ENCODE measurements at regions not wholly inside any gene's neighbourhood (a gene's known extent, or its start where the extent isn't known, plus 50 kb on each side); places are given as distances from the start of the nearest gene placed in this dataset.

- Mint-ChIP-seq H3K27ac (peak overlapping the region; percentile 23), H3K4me3 (no peak overlapping the region), H3K27me3 (no peaks in the 10 kb centered on the region), H3K4me1 (peaks cover 77% of the 10 kb centered on the region), H3K9me3 (no peaks in the 10 kb centered on the region), H3K36me3 (no peaks in the 10 kb centered on the region)
Observed at GRCh38 chr2:64217198-64217869, 73.1 kb upstream of the PELI1 start.

- no peaks in the 10 kb centered on the region for H3K27me3 Mint-ChIP-seq
- H3K4me1 Mint-ChIP-seq, result peaks cover 77% of the 10 kb centered on the region
- H3K36me3 Mint-ChIP-seq, result peaks cover 4% of the 10 kb centered on the region
- no peak overlapping the region for H3K4me3 Mint-ChIP-seq
- H3K9me3 Mint-ChIP-seq, result peaks cover 6% of the 10 kb centered on the region
- no peak overlapping the region for H3K27ac Mint-ChIP-seq
Observed at GRCh38 chr2:64218137-64218802, 74.0 kb upstream of the PELI1 start.

GRCh38 chr2:64219149-64219548 is 74.9 kb upstream of the PELI1 start:
- Mint-ChIP-seq H3K4me1 (peaks cover 79% of the 10 kb centered on the region), H3K27ac (peak overlapping the region; percentile 2), H3K4me3 (no peak overlapping the region), H3K27me3 (no peaks in the 10 kb centered on the region), H3K36me3 (peaks cover 6% of the 10 kb centered on the region), H3K9me3 (peaks cover 8% of the 10 kb centered on the region)

GRCh38 chr2:64220265-64220664 is 76.0 kb upstream of the PELI1 start:
- peaks cover 6% of the 10 kb centered on the region for H3K36me3 Mint-ChIP-seq
- H3K4me3 Mint-ChIP-seq, result no peak overlapping the region
- H3K9me3 Mint-ChIP-seq, result peaks cover 8% of the 10 kb centered on the region
- peaks cover 78% of the 10 kb centered on the region for H3K4me1 Mint-ChIP-seq
- H3K27ac Mint-ChIP-seq, result peak overlapping the region; percentile 79
- H3K27me3 Mint-ChIP-seq, result no peaks in the 10 kb centered on the region

- H3K4me1 Mint-ChIP-seq, result peaks cover 81% of the 10 kb centered on the region
- H3K27me3 Mint-ChIP-seq, result no peaks in the 10 kb centered on the region
- H3K9me3 Mint-ChIP-seq, result peaks cover 8% of the 10 kb centered on the region
- no peak overlapping the region for H3K4me3 Mint-ChIP-seq
- peak overlapping the region; percentile 25 for H3K27ac Mint-ChIP-seq
- peaks cover 6% of the 10 kb centered on the region for H3K36me3 Mint-ChIP-seq
Observed at GRCh38 chr2:64220894-64221617, 76.8 kb upstream of the PELI1 start.

GRCh38 chr2:64221935-64222334 is 77.7 kb upstream of the PELI1 start:
- H3K4me1 Mint-ChIP-seq, result peaks cover 80% of the 10 kb centered on the region
- H3K27me3 Mint-ChIP-seq, result no peaks in the 10 kb centered on the region
- H3K4me3 Mint-ChIP-seq, result no peak overlapping the region
- peaks cover 6% of the 10 kb centered on the region for H3K36me3 Mint-ChIP-seq
- no peak overlapping the region for H3K27ac Mint-ChIP-seq
- peaks cover 8% of the 10 kb centered on the region for H3K9me3 Mint-ChIP-seq

GRCh38 chr2:64222351-64222750 is 78.1 kb upstream of the PELI1 start:
- peaks cover 6% of the 10 kb centered on the region for H3K36me3 Mint-ChIP-seq
- H3K27me3 Mint-ChIP-seq, result no peaks in the 10 kb centered on the region
- H3K4me1 Mint-ChIP-seq, result peaks cover 83% of the 10 kb centered on the region
- H3K9me3 Mint-ChIP-seq, result peaks cover 8% of the 10 kb centered on the region
- H3K4me3 Mint-ChIP-seq, result no peak overlapping the region
- peak overlapping the region; percentile 98 for H3K27ac Mint-ChIP-seq

- H3K4me1 Mint-ChIP-seq, result peaks cover 90% of the 10 kb centered on the region
- peak overlapping the region; percentile 74 for H3K4me3 Mint-ChIP-seq
- peak overlapping the region; percentile 98 for H3K27ac Mint-ChIP-seq
- H3K9me3 Mint-ChIP-seq, result peaks cover 8% of the 10 kb centered on the region
- peaks cover 6% of the 10 kb centered on the region for H3K36me3 Mint-ChIP-seq
- no peaks in the 10 kb centered on the region for H3K27me3 Mint-ChIP-seq
Observed at GRCh38 chr2:64223055-64223454, 78.8 kb upstream of the PELI1 start.

- H3K4me1 Mint-ChIP-seq, result peaks cover 89% of the 10 kb centered on the region
- peaks cover 6% of the 10 kb centered on the region for H3K36me3 Mint-ChIP-seq
- peaks cover 8% of the 10 kb centered on the region for H3K9me3 Mint-ChIP-seq
Observed at GRCh38 chr2:64225491-64225890, 81.3 kb upstream of the PELI1 start.

GRCh38 chr2:64226611-64227010 is 82.4 kb upstream of the PELI1 start:
- Mint-ChIP-seq H3K9me3 (peaks cover 8% of the 10 kb centered on the region), H3K27ac (no peak overlapping the region), H3K27me3 (no peaks in the 10 kb centered on the region), H3K4me1 (peaks cover 84% of the 10 kb centered on the region), H3K4me3 (no peak overlapping the region), H3K36me3 (peaks cover 6% of the 10 kb centered on the region)

More at GRCh38 chr2:64225491-64225890, 81.3 kb upstream of the PELI1 start:
- H3K27ac Mint-ChIP-seq, result peak overlapping the region; percentile 60
- no peaks in the 10 kb centered on the region for H3K27me3 Mint-ChIP-seq
- no peak overlapping the region for H3K4me3 Mint-ChIP-seq

- Mint-ChIP-seq H3K4me1 (peaks cover 74% of the 10 kb centered on the region), H3K9me3 (peaks cover 8% of the 10 kb centered on the region), H3K27me3 (no peaks in the 10 kb centered on the region), H3K4me3 (peak overlapping the region; percentile 87), H3K27ac (peak overlapping the region; percentile 52), H3K36me3 (peaks cover 6% of the 10 kb centered on the region)
Observed at GRCh38 chr2:64227603-64228125, 83.4 kb upstream of the PELI1 start.

GRCh38 chr2:64228126-64228678 is 84.0 kb upstream of the PELI1 start:
- Mint-ChIP-seq H3K4me3 (peak overlapping the region; percentile 87), H3K9me3 (peaks cover 3% of the 10 kb centered on the region), H3K27ac (peak overlapping the region; percentile 96), H3K36me3 (peaks cover 3% of the 10 kb centered on the region), H3K4me1 (peaks cover 68% of the 10 kb centered on the region), H3K27me3 (no peaks in the 10 kb centered on the region)

GRCh38 chr2:64228918-64229317 is 84.7 kb upstream of the PELI1 start:
- peak overlapping the region; percentile 87 for H3K4me3 Mint-ChIP-seq
- H3K9me3 Mint-ChIP-seq, result no peaks in the 10 kb centered on the region
- no peaks in the 10 kb centered on the region for H3K36me3 Mint-ChIP-seq
- peak overlapping the region; percentile 96 for H3K27ac Mint-ChIP-seq
- H3K27me3 Mint-ChIP-seq, result no peaks in the 10 kb centered on the region
- H3K4me1 Mint-ChIP-seq, result peaks cover 65% of the 10 kb centered on the region

GRCh38 chr2:64230540-64230939 is 86.3 kb upstream of the PELI1 start:
- Mint-ChIP-seq H3K27me3 (no peaks in the 10 kb centered on the region), H3K4me1 (peaks cover 50% of the 10 kb centered on the region), H3K36me3 (peaks cover 4% of the 10 kb centered on the region), H3K27ac (no peak overlapping the region), H3K4me3 (no peak overlapping the region), H3K9me3 (no peaks in the 10 kb centered on the region)

- H3K4me3 Mint-ChIP-seq, result no peak overlapping the region
- H3K27me3 Mint-ChIP-seq, result no peaks in the 10 kb centered on the region
- no peak overlapping the region for H3K27ac Mint-ChIP-seq
- H3K9me3 Mint-ChIP-seq, result no peaks in the 10 kb centered on the region
- H3K36me3 Mint-ChIP-seq, result peaks cover 7% of the 10 kb centered on the region
- H3K4me1 Mint-ChIP-seq, result peaks cover 35% of the 10 kb centered on the region
Observed at GRCh38 chr2:64232266-64232665, 88.0 kb upstream of the PELI1 start.
